ENCODE measurements at regions not wholly inside any gene's neighbourhood (a gene's known extent, or its start where the extent isn't known, plus 50 kb on each side); places are given as distances from the start of the nearest gene placed in this dataset.
A peak's percentile ranks its signal among the peaks of the same experiment; 100 is the strongest.
"Not testable (repeated sequence)": the region's sequence is repeated elsewhere in the genome, so short reads cannot be mapped to it uniquely, and the experiment has no call there.

DNA sequence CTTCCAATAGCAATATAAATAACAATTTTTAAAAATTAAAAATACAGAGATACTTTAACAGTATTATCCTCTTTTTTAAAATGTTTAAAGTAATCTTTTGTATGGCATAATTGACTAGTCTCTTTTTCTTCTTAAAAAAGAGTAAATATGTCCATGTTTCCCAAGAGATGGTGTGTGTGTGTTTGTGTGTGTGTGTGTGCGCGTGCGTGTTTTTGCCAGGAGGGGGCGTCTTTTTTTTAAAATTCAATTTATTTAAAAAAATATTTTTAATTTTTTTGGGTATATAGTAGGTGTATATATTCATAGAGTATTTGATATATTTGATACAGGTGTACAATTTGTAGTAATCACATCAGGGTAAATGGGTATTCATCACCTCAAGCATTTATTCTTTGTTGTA is 1073.7 kb downstream of the PCDH7 start:
- Histone ChIP-seq H3K4me1 (ENCODE audit: control insufficient read depth, insufficient read depth, low read length) (no peaks in the 10 kb centered on the region), H3K9me3 (ENCODE audit: control insufficient read depth, insufficient read depth, low read length) (peaks cover 4% of the 10 kb centered on the region), H3K36me3 (ENCODE audit: control insufficient read depth, insufficient read depth, low read length) (no peaks in the 10 kb centered on the region), H3K27ac (ENCODE audit: low read depth, low read length) (no peak overlapping the region), H3K27me3 (ENCODE audit: control insufficient read depth, insufficient read depth, low read length) (no peaks in the 10 kb centered on the region), H3K4me3 (ENCODE audit: low read depth, low read length) (no peak overlapping the region)
- WGBS (ENCODE audit: insufficient coverage): no CpG with 5 or more reads among the region's 4 CpGs
- no peak for DNase-seq (ENCODE audit: low read depth in 4 of 6, low spot score in 6 of 6)

DNA sequence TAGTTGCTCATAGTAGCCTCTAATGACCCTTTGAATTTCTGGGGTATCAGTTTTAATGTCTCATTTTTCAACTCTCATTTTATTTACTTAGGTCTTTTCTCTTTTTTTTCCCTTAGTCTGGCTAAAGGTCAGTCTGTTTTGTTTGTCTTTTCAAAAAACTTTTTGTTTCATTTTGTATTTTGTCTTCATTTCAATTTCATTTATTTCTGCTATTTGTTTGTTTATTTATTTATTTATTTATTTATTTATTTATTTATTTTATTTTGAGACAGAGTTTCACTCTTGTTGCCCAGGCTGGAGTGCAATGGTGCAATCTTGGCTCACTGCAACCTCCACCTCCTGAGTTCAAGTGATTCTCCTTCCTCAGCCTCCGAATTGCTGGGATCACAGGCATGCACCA is 1076.9 kb downstream of the PCDH7 start:
- not testable (repeated sequence) for DNase-seq (ENCODE audit: low read depth in 4 of 6, low spot score in 6 of 6); H3K9me3 ChIP-seq (ENCODE audit: control insufficient read depth, insufficient read depth, low read length); H3K36me3 ChIP-seq (ENCODE audit: control insufficient read depth, insufficient read depth, low read length); H3K4me3 ChIP-seq (ENCODE audit: low read depth, low read length); H3K27ac ChIP-seq (ENCODE audit: low read depth, low read length); H3K4me1 ChIP-seq (ENCODE audit: control insufficient read depth, insufficient read depth, low read length); H3K27me3 ChIP-seq (ENCODE audit: control insufficient read depth, insufficient read depth, low read length)
- WGBS (ENCODE audit: insufficient coverage): no CpG with 5 or more reads among the region's 1 CpG

DNA sequence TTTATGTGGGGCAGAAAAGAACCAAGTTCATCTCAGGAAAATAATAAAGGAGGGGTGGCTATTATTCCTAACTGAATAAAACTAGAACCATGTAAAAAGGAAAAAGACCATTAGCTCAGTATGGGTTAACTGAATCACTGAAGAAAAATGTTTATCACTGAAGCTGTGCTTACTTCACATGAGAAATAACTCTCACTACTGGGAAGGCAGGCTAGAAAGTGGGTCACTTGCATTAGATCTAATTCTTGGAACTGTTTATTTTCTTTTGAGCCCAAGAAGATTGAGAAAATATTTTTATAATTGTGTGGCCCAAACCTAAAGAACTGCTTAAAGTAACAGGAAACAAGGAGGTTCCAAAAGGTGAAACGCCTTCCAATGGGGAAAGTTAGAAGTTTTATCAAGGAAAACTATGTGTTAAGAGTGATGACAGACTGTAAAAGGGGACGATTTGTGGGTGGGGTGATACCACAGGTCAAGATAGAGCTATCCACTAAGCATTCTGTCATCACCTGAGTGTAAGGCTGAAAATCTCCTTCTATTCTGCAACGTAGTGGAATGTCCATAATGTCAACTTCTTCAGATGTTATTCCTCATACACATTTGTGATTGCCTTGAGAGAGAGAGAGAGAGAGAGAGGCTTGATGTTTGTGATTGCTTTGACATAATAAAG is 1083.5 kb downstream of the PCDH7 start:
- Histone ChIP-seq H3K4me1 (ENCODE audit: control insufficient read depth, insufficient read depth, low read length) (no peaks in the 10 kb centered on the region), H3K9me3 (ENCODE audit: control insufficient read depth, insufficient read depth, low read length) (no peaks in the 10 kb centered on the region), H3K4me3 (ENCODE audit: low read depth, low read length) (no peak overlapping the region), H3K27ac (ENCODE audit: low read depth, low read length) (no peak overlapping the region), H3K36me3 (ENCODE audit: control insufficient read depth, insufficient read depth, low read length) (no peaks in the 10 kb centered on the region), H3K27me3 (ENCODE audit: control insufficient read depth, insufficient read depth, low read length) (no peaks in the 10 kb centered on the region)
- whole genome bisulfite sequencing (ENCODE audit: insufficient coverage): 83% methylated on average over 1 of the region's 3 CpGs
- DNase-seq (ENCODE audit: low read depth in 4 of 6, low spot score in 6 of 6): peak in 1 of 6 donors; percentile 2

DNA sequence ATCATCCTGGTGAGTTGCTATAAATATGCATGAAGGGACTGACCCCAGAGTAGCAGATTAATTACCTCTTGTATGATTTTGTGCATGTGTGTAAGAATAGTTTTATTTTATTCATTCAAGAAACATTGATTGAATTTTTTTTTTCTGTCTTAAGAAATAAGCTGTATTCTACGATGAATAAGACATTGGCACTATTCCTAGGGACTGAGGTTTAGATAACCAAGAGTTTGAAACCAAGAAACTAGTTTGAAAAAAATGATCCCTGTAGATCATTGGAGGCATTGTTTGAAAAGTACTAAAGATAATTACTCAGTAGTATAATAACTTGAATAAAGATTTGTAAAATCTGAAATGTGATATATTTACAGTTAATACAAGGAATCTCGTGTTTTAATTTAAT is 1086.9 kb downstream of the PCDH7 start:
- Histone ChIP-seq H3K27me3 (ENCODE audit: control insufficient read depth, insufficient read depth, low read length) (no peaks in the 10 kb centered on the region), H3K4me1 (ENCODE audit: control insufficient read depth, insufficient read depth, low read length) (no peaks in the 10 kb centered on the region), H3K9me3 (ENCODE audit: control insufficient read depth, insufficient read depth, low read length) (no peaks in the 10 kb centered on the region), H3K27ac (ENCODE audit: low read depth, low read length) (no peak overlapping the region), H3K4me3 (ENCODE audit: low read depth, low read length) (no peak overlapping the region), H3K36me3 (ENCODE audit: control insufficient read depth, insufficient read depth, low read length) (no peaks in the 10 kb centered on the region)
- WGBS (ENCODE audit: insufficient coverage): no CpG with 5 or more reads among the region's 2 CpGs
- DNase-seq (ENCODE audit: low read depth in 4 of 6, low spot score in 6 of 6): no peak

DNA sequence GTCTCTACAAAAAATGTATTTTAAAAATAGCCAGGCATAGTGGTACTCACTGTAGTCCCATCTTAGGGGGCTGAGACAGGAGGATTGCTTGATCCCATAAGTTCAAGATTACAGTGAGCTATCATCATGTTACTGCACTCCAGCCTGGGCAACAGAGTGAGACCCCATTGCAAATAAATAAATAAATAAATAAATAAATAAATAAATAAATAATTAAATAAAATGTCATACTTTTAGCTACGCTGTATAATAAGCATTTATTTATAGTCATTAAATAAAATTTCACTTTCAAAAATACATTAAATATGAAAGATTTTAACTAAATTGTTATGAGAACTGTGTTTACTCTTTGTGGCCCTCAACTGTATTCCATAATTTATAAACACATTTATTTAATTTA is 1124.2 kb downstream of the PCDH7 start:
- Histone ChIP-seq H3K9me3 (ENCODE audit: control insufficient read depth, insufficient read depth, low read length) (no peaks in the 10 kb centered on the region), H3K27me3 (ENCODE audit: control insufficient read depth, insufficient read depth, low read length) (no peaks in the 10 kb centered on the region), H3K36me3 (ENCODE audit: control insufficient read depth, insufficient read depth, low read length) (no peaks in the 10 kb centered on the region), H3K4me1 (ENCODE audit: control insufficient read depth, insufficient read depth, low read length) (no peaks in the 10 kb centered on the region), H3K27ac (ENCODE audit: low read depth, low read length) (no peak overlapping the region), H3K4me3 (ENCODE audit: low read depth, low read length) (no peak overlapping the region)
- WGBS (ENCODE audit: insufficient coverage): no CpG with 5 or more reads among the region's 1 CpG
- DNase-seq (ENCODE audit: low read depth in 4 of 6, low spot score in 6 of 6): no peak

DNA sequence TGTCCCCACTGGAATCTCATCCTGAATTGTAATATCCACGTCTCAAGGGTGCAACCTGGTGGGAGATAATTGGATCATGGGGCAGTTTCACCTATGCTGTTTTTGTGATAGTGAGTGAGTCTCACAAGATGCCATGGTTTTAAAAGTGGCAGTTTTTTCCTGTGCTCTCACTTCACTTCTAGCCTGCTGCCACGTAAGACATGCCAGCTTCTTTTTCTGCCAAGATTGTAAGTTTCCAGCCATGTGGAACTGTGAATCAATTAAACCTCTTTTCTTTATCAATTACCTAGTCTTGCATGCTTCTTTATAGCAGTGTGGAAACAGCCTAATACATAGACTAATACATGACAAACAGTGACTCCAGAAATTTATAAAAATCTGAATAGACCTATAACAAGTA is 1131.8 kb downstream of the PCDH7 start:
- Histone ChIP-seq H3K36me3 (ENCODE audit: control insufficient read depth, insufficient read depth, low read length) (no peaks in the 10 kb centered on the region), H3K27me3 (ENCODE audit: control insufficient read depth, insufficient read depth, low read length) (no peaks in the 10 kb centered on the region), H3K4me3 (ENCODE audit: low read depth, low read length) (no peak overlapping the region), H3K27ac (ENCODE audit: low read depth, low read length) (no peak overlapping the region), H3K4me1 (ENCODE audit: control insufficient read depth, insufficient read depth, low read length) (no peaks in the 10 kb centered on the region), H3K9me3 (ENCODE audit: control insufficient read depth, insufficient read depth, low read length) (no peaks in the 10 kb centered on the region)
- peak in 1 of 6 donors; percentile 60 for DNase-seq (ENCODE audit: low read depth in 4 of 6, low spot score in 6 of 6)
- 68% methylated on average over 2 of the region's 2 CpGs for WGBS (ENCODE audit: insufficient coverage)

DNA sequence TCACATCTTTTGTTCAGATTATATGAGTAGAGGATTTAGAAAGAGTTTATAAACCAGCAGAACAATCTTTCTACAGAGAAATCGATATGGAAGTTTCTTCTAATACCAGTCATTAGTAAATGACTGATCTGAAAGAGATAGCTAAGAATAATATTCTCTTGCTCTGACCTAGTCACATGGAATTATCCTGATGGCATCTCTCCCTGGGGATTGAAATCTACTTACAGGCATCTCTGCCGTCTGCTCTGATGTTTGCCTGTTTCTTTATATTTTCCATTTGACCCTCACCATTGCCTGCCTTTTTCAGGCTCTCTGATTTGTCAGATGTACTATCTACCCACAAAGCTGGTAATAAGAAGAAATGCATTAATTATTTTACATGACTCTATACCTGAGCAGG is 1157.3 kb downstream of the PCDH7 start:
- no CpG with 5 or more reads among the region's 2 CpGs for WGBS (ENCODE audit: insufficient coverage)
- no peak overlapping the region for H3K27ac ChIP-seq (ENCODE audit: low read depth, low read length)
- no peak for DNase-seq (ENCODE audit: low read depth in 4 of 6, low spot score in 6 of 6)
- no peaks in the 10 kb centered on the region for H3K27me3 ChIP-seq (ENCODE audit: control insufficient read depth, insufficient read depth, low read length)
- no peak overlapping the region for H3K4me3 ChIP-seq (ENCODE audit: low read depth, low read length)
- no peaks in the 10 kb centered on the region for H3K36me3 ChIP-seq (ENCODE audit: control insufficient read depth, insufficient read depth, low read length)
- H3K4me1 ChIP-seq (ENCODE audit: control insufficient read depth, insufficient read depth, low read length): no peaks in the 10 kb centered on the region
- H3K9me3 ChIP-seq (ENCODE audit: control insufficient read depth, insufficient read depth, low read length): no peaks in the 10 kb centered on the region

DNA sequence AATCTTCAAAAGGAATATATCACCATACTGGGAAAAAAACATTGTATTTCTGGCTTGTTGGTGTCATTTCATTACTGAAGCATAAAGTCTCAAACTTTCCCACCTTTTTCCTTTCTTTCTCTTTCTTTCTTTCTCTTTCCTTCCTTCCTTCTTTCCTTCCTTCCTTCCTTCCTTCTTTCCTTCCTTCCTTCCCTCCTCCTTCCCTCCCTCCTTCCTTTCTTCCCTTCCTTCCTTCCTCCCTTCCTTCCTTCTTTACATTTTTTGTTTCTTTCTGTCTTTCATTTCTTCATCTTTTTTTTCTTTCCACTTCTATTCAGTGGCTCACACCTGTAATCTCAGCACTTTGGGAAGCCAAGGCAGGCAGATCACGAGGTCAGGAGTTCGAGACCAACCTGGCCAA is 1160.7 kb downstream of the PCDH7 start:
- no CpG with 5 or more reads among the region's 2 CpGs for WGBS (ENCODE audit: insufficient coverage)
- not testable (repeated sequence) for H3K4me3 ChIP-seq (ENCODE audit: low read depth, low read length); H3K36me3 ChIP-seq (ENCODE audit: control insufficient read depth, insufficient read depth, low read length); H3K4me1 ChIP-seq (ENCODE audit: control insufficient read depth, insufficient read depth, low read length); H3K27ac ChIP-seq (ENCODE audit: low read depth, low read length); H3K27me3 ChIP-seq (ENCODE audit: control insufficient read depth, insufficient read depth, low read length); DNase-seq (ENCODE audit: low read depth in 4 of 6, low spot score in 6 of 6); H3K9me3 ChIP-seq (ENCODE audit: control insufficient read depth, insufficient read depth, low read length)

DNA sequence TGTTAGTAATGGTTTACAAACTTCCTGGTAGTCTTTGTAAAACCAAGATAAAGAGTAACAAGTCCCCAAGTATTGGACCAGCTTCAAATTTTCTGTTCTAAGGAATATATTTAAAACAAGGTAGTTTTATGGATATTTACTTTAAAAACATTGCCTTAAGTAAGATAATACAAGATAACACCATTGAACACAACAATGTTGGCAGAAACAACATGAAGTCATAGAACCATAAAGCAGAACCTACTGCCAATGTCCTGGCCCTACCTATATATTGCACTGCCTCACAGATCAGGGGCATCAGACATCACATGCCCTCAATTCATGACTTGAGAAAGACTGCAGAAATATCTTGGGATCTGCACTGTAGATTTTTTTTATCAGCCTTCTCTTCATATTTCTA is 1176.2 kb downstream of the PCDH7 start:
- Histone ChIP-seq H3K4me3 (ENCODE audit: low read depth, low read length) (no peak overlapping the region), H3K4me1 (ENCODE audit: control insufficient read depth, insufficient read depth, low read length) (no peaks in the 10 kb centered on the region), H3K36me3 (ENCODE audit: control insufficient read depth, insufficient read depth, low read length) (no peaks in the 10 kb centered on the region), H3K27ac (ENCODE audit: low read depth, low read length) (no peak overlapping the region), H3K27me3 (ENCODE audit: control insufficient read depth, insufficient read depth, low read length) (no peaks in the 10 kb centered on the region), H3K9me3 (ENCODE audit: control insufficient read depth, insufficient read depth, low read length) (no peaks in the 10 kb centered on the region)
- DNase-seq (ENCODE audit: low read depth in 4 of 6, low spot score in 6 of 6): no peak

DNA sequence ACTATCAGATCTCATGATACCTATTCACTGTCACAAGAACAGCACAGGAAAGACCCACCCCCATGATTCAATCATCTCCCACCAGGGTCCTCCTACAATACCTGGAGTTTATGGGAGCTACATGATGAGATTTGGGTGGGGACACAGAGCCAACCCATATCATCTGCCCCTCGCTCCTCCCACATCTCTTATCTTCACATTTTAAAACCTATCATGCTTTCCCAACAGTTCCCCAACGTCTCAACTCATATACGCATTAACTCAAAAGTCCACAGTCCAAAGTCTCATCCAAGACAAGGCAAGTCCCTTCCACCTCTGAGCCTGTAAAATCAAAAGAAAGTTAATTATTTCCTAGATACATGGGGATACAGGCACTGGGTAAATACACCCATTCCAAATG is 1185.2 kb downstream of the PCDH7 start:
- no peak overlapping the region for H3K4me3 ChIP-seq (ENCODE audit: low read depth, low read length)
- no peak overlapping the region for H3K27ac ChIP-seq (ENCODE audit: low read depth, low read length)
- no peaks in the 10 kb centered on the region for H3K36me3 ChIP-seq (ENCODE audit: control insufficient read depth, insufficient read depth, low read length)
- 67% methylated on average over 1 of the region's 3 CpGs for WGBS (ENCODE audit: insufficient coverage)
- H3K4me1 ChIP-seq (ENCODE audit: control insufficient read depth, insufficient read depth, low read length): no peaks in the 10 kb centered on the region
- no peaks in the 10 kb centered on the region for H3K27me3 ChIP-seq (ENCODE audit: control insufficient read depth, insufficient read depth, low read length)
- DNase-seq (ENCODE audit: low read depth in 4 of 6, low spot score in 6 of 6): no peak
- no peaks in the 10 kb centered on the region for H3K9me3 ChIP-seq (ENCODE audit: control insufficient read depth, insufficient read depth, low read length)
